Small intestine (tissue), 7 donors: ENCODE measurements at regions not wholly inside any gene's neighbourhood (a gene's known extent, or its start where the extent isn't known, plus 50 kb on each side); places are given as distances from the start of the nearest gene placed in this dataset.

Experiments
- DNase-seq, 2 donors: peaks; one replicate each; pipeline versions ENCODE4 v3.0.0 to v3.0.0-alpha.2; 2013
- FAIRE-seq: peaks from 2 replicates; lab custom pipeline; 2012; peaks lifted over from hg19 to GRCh38; lab: Jason Lieb, UNC
- H3K27ac ChIP-seq, 3 donors: one replicate each; pipeline ENCODE4 v1.5.1; 2013; ENCODE audit warnings: low read length in 2 of 3, mild to moderate bottlenecking in 2 of 3, control low read depth in 1 of 3, inconsistent platforms in 1 of 3, low read depth in 1 of 3, moderate library complexity in 1 of 3
- H3K27me3 ChIP-seq, 3 donors: one replicate each; pipeline ENCODE4 v1.6.1; 2013; ENCODE audit warnings: low read length in 3 of 3, inconsistent platforms in 1 of 3; ENCODE audit not compliant: control insufficient read depth in 3 of 3, insufficient read depth in 3 of 3
- H3K36me3 ChIP-seq, 3 donors: one replicate each; pipeline ENCODE4 v1.6.1; 2013; ENCODE audit warnings: low read length in 3 of 3, inconsistent platforms in 1 of 3, low read depth in 1 of 3, mild to moderate bottlenecking in 1 of 3, moderate library complexity in 1 of 3; ENCODE audit not compliant: control insufficient read depth in 3 of 3, insufficient read depth in 2 of 3
- H3K4me1 ChIP-seq, 3 donors: one replicate each; pipeline ENCODE4 v1.6.1; 2013; ENCODE audit warnings: low read length in 2 of 3, inconsistent platforms in 1 of 3, low read depth in 1 of 3, mild to moderate bottlenecking in 1 of 3, moderate library complexity in 1 of 3; ENCODE audit not compliant: control insufficient read depth in 3 of 3, insufficient read depth in 2 of 3
- H3K4me3 ChIP-seq, 3 donors: one replicate each; pipeline ENCODE4 v1.5.1; 2013; ENCODE audit warnings: low read length in 3 of 3, control low read depth in 1 of 3, inconsistent platforms in 1 of 3, low read depth in 1 of 3, mild to moderate bottlenecking in 1 of 3, moderate library complexity in 1 of 3
- H3K9me3 ChIP-seq, 2 donors: one replicate each; pipeline ENCODE4 v1.6.1; 2013; ENCODE audit warnings: low read depth in 1 of 2, low read length in 1 of 2; ENCODE audit not compliant: control insufficient read depth in 2 of 2, insufficient read depth in 1 of 2
- WGBS, 3 donors: extraction: QIAGEN DNeasy Blood & Tissue Kit; methylation state at CpG; one replicate each; pipeline ENCODE4 v1.1.7; 2013; 5-methylcytosine and 5-hydroxymethylcytosine counted together
- donor health status: healthy with polysubstance abuse.
- donor health status: control.
- donor health status: control.
- donor health status: Bipolar disorder and iron deficiency.
- donor health status: healthy.

GRCh38 chr5:130994496-130995253 is 170.4 kb downstream of the HINT1 start:
- 89 to 93% (median 91%) methylated on average over 40 of the region's 40 CpGs for WGBS, 3 donors
- H3K4me1 ChIP-seq: no peaks in the 10 kb centered on the region
- no peak overlapping the region for H3K27ac ChIP-seq
- H3K27me3 ChIP-seq: no peaks in the 10 kb centered on the region
- no peaks in the 10 kb centered on the region for H3K36me3 ChIP-seq
- no peak for DNase-seq
- peaks cover 0 to 8% of the 10 kb centered on the region in 2 donors for H3K9me3 ChIP-seq
- no peak for FAIRE-seq
- H3K4me3 ChIP-seq: no peak overlapping the region

DNA sequence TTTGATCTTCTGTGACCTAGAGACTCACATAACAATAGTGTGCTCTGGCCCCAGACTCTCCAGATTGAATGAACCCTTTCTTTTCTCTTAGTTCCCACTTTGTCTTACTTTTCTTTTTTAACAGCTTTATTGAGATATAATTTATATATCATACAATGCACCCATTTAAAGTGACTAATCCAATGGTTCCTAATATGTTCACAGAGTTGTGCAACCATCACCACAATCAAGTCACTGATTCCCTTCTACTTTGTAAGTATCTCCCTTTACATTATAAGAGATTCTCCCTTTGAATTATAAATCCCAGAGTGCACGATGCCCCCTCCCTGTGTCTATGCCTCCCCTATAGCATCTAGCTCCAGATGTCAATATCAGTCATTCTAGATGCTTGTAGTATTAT is 172.4 kb downstream of the HINT1 start:
- no peak for DNase-seq
- no peak overlapping the region for H3K4me3 ChIP-seq
- 0 to 34% (median 0%) methylated on average over 1 of the region's 1 CpG for WGBS, 3 donors

GRCh38 chr5:130992095-130992494 is 173.0 kb downstream of the HINT1 start:
- FAIRE-seq (no peak), DNase-seq (no peak)
- Histone ChIP-seq H3K36me3 (no peaks in the 10 kb centered on the region), H3K9me3 (peaks cover 0 to 8% of the 10 kb centered on the region in 2 donors), H3K27ac (no peak overlapping the region), H3K4me3 (no peak overlapping the region), H3K27me3 (no peaks in the 10 kb centered on the region), H3K4me1 (no peaks in the 10 kb centered on the region)
- 35 to 48% (median 36%) methylated on average over 4 of the region's 4 CpGs for WGBS, 3 donors

More for the DNA sequence above, 172.4 kb downstream of the HINT1 start:
- H3K36me3 ChIP-seq: no peaks in the 10 kb centered on the region
- no peak overlapping the region for H3K27ac ChIP-seq
- no peaks in the 10 kb centered on the region for H3K4me1 ChIP-seq
- H3K27me3 ChIP-seq: no peaks in the 10 kb centered on the region
- peaks cover 0 to 8% of the 10 kb centered on the region in 2 donors for H3K9me3 ChIP-seq
- FAIRE-seq: no peak

DNA sequence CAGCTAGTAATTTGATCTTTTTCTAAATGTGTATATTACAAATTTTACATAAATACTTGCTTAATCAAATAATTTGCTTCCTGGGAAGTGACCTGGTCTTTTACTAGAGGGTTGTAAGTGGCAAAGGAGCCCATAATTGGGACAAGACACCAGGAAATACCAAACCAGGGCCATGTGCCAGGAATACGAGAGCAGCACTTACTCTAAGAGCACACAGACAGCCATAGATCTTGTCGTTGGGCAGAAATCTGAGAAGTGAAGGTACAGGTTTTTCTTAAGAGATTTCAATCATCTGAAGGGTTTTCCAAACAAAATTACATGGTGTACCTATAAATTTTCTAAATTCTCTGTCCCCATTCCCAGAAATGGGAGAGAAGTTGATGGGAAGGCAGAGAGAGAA is 179.3 kb downstream of the HINT1 start:
- no peak for FAIRE-seq
- H3K27me3 ChIP-seq: no peaks in the 10 kb centered on the region
- 69 to 79% (median 69%) methylated on average over 2 of the region's 2 CpGs for WGBS, 3 donors

DNA sequence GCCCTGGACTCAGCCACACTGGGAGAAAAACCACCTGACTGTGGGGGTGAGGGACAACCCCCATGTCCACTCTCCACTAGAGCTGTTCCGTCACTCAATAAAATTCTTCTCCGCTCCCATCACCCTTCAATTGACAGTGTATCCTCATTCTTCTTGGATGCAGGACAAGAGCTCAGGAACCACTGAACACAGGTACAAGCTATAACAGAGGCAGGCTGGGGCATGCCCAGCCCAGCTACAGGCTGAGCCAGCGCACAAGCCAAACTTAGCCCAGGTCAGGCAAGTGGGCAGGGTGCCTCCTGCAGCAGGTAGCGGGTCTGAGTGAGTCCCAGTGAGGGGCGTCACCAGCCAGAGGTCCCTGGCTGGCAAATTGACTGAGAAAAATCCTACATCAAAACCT is 183.4 kb downstream of the HINT1 start:
- Histone ChIP-seq H3K4me1 (no peaks in the 10 kb centered on the region), H3K27ac (no peak overlapping the region), H3K36me3 (no peaks in the 10 kb centered on the region), H3K27me3 (no peaks in the 10 kb centered on the region), H3K4me3 (no peak overlapping the region), H3K9me3 (peaks cover 0 to 4% of the 10 kb centered on the region in 2 donors)
- DNase-seq (no peak), FAIRE-seq (no peak)
- 87 to 91% (median 90%) methylated on average over 5 of the region's 5 CpGs for WGBS, 3 donors

More for the DNA sequence above, 179.3 kb downstream of the HINT1 start:
- no peak for DNase-seq
- H3K36me3 ChIP-seq: no peaks in the 10 kb centered on the region
- no peak overlapping the region for H3K4me3 ChIP-seq
- no peak overlapping the region for H3K27ac ChIP-seq
- H3K9me3 ChIP-seq: peaks cover 0 to 4% of the 10 kb centered on the region in 2 donors
- no peaks in the 10 kb centered on the region for H3K4me1 ChIP-seq

GRCh38 chr5:130978475-130978874 is 186.6 kb downstream of the HINT1 start:
- H3K27ac ChIP-seq: no peak overlapping the region
- H3K36me3 ChIP-seq: no peaks in the 10 kb centered on the region
- 77 to 84% (median 78%) methylated on average over 4 of the region's 4 CpGs for WGBS, 3 donors
- no peak overlapping the region for H3K4me3 ChIP-seq
- peaks cover 0 to 2% (median 0%) of the 10 kb centered on the region in 3 donors for H3K27me3 ChIP-seq
- peaks cover 0 to 4% of the 10 kb centered on the region in 2 donors for H3K9me3 ChIP-seq
- H3K4me1 ChIP-seq: no peaks in the 10 kb centered on the region
- FAIRE-seq (no peak), DNase-seq (peak in 1 of 2 donors; percentile 12)

DNA sequence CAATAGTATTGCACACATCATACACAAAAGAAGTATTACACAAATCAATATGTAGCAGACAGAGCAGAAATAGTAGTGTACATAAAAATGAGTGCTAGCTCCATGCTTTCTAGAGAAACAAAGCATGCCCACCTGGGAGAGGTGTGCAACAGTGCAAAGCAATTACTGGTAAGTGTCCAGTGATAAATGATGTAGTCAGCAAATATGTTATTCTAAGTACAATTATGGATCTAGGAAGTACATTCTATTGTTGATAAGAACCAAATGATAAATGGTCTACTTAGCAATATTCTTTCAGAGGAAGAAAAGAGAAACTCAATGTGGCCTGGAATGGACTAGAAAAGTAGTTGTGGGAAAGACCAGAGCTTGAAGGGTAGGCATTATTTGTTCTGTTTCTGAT is 188.6 kb downstream of the HINT1 start:
- no peak overlapping the region for H3K4me3 ChIP-seq
- no peaks in the 10 kb centered on the region for H3K36me3 ChIP-seq
- DNase-seq: no peak
- H3K27ac ChIP-seq: no peak overlapping the region
- peaks cover 0 to under 1% of the 10 kb centered on the region in 2 donors for H3K9me3 ChIP-seq
- no peaks in the 10 kb centered on the region for H3K4me1 ChIP-seq
- no peak for FAIRE-seq
- H3K27me3 ChIP-seq: peaks cover 0 to 2% (median 0%) of the 10 kb centered on the region in 3 donors

GRCh38 chr5:130975847-130976246 is 189.2 kb downstream of the HINT1 start:
- Histone ChIP-seq H3K36me3 (no peaks in the 10 kb centered on the region), H3K27ac (no peak overlapping the region), H3K4me1 (no peaks in the 10 kb centered on the region), H3K4me3 (no peak overlapping the region), H3K27me3 (peaks cover 0 to 2% (median 0%) of the 10 kb centered on the region in 3 donors), H3K9me3 (no peaks in the 10 kb centered on the region)
- FAIRE-seq (no peak), DNase-seq (no peak)
- WGBS, 3 donors: 47 to 63% (median 58%) methylated on average over 1 of the region's 1 CpG
